HG03442 (cell line): ENCODE measurements at regions not wholly inside any gene's neighbourhood (a gene's known extent, or its start where the extent isn't known, plus 50 kb on each side); places are given as distances from the start of the nearest gene placed in this dataset.

ENCODE experiments used
- ATAC-seq: cut with Tn5 transposase; IDR thresholded peaks from one replicate; pipeline ENCODE4 v1.9.1; 2021; ENCODE audit warnings: mild to moderate bottlenecking, moderate library complexity; ENCODE audit not compliant: unreplicated experiment

- no peak for ATAC-seq
Observed at GRCh38 chr18:21162786-21163185, 51.2 kb upstream of the ROCK1 start.

DNA sequence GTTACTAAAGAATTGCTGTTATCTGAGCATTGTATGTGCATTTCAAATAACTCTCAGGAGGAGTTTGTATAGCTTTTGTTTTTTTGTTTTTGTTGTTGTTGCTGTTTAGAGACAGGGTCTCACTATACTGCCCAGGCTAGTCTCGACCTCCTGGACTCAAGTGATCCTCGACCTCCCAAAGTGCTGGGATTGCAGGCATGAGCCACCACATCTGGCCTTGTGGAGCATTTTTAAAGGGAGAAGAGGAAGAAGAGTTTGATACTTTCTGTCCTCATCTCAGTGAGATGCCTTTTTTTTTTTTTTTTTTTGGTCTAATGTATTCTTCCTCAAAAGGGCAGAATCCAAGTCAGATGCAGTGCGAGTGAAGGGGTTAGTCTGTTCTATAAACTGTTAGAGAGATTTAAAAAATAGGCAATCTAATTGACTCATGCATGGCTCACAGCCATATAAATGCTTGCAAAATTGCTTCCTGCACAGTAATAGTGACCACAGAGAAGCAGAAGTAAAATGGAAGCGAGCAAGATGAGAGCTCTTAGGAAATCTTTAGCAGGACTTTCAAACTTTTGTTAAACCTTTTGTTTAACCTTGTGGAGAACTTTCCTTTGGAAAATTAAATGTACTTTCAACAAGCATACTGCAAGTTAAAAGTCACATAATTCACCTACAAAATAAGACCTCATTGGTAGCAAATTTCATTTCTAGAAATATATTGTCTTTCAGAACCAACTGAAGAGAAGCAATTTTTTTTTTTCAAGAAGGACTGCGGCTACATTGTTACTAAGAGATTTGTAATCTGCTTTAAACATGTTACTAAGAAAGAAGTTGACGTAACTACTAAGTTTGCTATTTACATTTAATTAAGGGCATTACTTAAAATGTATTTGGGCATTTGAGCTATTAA is 52.3 kb upstream of the ROCK1 start:
- no peak for ATAC-seq

GRCh38 chr18:21164548-21165095 is 53.0 kb upstream of the ROCK1 start:
- no peak for ATAC-seq

- no peak for ATAC-seq
Observed at GRCh38 chr18:21167641-21168377, 56.2 kb upstream of the ROCK1 start.

DNA sequence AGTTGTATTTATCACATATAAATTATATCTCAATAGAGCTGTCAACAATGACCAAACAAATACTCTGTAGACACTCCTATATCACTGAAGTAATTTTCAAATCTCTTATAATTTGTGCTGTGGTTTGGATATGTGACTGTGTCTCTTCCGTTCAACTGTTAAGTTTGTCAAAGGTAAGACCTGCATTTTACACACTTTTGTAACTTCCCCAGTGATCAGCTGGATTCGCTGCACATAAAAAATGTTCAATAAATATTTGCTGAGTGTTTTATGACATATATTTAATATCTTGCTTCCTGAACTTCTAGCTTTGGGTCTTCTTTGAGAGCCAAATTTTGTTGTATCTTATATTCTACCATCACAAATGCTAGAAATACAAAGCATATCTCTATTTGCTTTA is 57.3 kb upstream of the ROCK1 start:
- no peak for ATAC-seq

DNA sequence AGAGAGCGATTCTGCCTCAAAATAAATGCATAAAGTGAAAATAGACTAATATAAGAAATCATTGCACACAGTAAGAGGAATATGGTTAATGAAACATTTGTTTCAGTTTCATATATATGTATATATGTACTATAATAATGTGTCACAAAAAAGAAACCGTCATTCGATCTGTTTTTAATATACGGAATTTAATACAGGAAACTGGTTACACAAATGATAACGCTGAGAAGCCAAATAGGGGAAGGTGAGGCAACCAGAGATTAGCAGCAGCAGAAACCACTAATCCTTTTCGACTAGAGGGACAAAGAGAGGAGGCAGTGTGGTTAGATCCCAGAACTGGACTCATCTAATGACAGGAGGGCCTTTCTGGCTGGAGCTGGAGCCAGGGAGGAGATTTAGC is 64.2 kb upstream of the GREB1L start:
- no peak for ATAC-seq

DNA sequence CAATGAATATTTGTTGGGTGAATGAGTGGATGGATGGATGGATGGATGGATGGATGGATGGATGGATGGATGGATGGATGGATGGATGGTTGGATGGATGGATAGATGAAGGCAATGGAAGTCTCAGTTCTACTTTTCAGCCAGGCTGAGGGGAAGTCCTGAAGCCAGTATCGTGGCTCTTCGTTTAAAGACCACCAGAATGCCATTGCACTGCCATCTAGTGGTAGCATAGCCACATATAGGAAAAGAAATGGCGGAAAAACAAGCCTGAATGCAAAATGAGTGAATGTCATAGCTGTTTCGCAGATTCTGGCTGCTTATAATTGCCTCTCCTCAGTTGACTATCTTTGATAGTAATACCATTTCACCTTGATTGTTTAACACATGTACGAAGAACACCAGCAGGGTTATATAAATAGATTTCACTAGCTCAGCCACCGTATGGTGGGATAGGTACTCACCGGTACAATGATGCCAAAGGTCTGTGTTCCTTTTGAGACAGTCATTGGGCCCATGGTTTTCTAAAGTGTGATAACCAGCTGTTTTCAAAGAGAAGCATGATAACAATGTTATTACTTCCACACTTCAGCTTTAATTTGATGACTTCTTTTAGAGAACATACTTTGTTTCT is 62.3 kb upstream of the GREB1L start:
- peak; percentile 64 for ATAC-seq

DNA sequence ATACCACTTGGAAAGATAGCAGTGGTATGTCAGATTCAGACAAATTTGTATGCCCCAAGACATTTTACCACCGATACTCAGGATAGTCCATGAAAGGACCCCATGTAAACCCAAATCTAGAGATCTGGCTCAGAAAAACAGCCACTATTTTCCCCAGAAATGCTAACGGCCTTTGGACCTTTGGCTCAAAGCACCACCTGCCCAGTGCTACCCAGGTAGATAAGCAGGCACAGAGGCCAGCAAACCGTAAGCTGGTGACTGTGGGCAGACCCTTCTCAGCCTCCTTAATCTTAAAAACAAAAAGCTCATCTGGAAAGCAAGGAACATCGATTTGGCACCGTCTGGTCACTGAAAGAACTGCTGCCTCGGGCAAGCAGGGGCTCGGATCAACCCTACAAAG is 61.4 kb upstream of the GREB1L start:
- no peak for ATAC-seq

- no peak for ATAC-seq
Observed at GRCh38 chr18:21181766-21182165, 60.3 kb upstream of the GREB1L start.

- ATAC-seq: no peak
Observed at GRCh38 chr18:21183670-21184069, 58.4 kb upstream of the GREB1L start.

- no peak for ATAC-seq
Observed at GRCh38 chr18:21184396-21184996, 57.5 kb upstream of the GREB1L start.

GRCh38 chr18:21187886-21188285 is 54.1 kb upstream of the GREB1L start:
- ATAC-seq: no peak

DNA sequence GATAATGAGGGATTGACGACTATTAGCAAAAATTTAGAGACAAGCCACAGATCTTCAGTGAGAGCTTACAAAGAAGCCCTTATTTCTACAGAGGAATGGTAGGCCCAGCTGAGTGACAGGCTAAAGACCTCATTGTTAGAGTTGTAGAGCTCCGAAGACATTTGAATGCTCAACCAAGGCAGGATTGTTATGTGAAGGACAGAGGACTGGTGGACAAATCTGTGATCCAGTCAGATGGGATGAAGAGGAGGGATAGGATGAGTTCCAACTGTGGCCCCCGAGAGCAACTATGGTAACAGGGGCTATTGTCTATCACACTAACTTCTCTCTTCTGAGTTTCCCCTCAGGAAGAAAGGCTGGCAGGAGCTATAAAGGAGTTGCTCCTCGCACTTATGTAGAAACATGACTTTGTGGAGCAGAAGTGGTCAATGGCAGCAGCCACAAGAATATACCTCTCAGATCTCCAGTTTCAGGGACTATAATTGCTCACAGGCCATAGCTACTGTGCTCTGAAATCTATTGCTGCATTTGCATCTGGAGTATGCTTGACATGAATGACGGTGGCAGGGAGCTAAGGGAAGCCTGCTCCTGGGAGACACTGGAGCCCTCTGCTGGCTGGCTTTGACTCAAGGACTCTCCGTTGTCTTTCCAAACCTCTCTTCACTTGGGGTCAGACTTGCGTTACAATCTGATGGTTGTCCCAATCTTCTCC is 50.3 kb upstream of the GREB1L start:
- ATAC-seq: no peak
